GM18907 (cell line): ENCODE measurements at regions not wholly inside any gene's neighbourhood (a gene's known extent, or its start where the extent isn't known, plus 50 kb on each side); places are given as distances from the start of the nearest gene placed in this dataset.

Source experiments
- ATAC-seq: cut with Tn5 transposase; IDR thresholded peaks from one replicate; pipeline ENCODE4 v1.9.1; 2021; ENCODE audit warnings: mild to moderate bottlenecking, moderate library complexity; ENCODE audit not compliant: unreplicated experiment

DNA sequence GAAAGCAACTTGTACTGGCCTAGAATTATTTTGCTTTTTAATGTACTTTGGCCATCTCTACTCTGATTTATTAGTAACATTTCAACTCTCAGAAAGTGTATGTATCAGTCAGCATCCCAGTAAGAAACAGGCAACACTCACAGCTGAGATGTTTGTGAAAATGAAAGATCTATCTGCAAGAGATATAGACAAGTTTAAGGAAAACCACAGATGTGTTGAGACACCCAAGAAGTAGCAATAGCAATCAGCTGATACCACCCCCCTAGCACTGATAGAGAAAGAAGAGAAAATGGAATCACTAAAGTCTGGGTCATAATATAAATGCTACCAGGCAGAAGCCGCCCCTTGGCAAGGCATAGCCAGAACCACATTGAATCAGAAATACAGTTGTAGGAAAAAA lies 372.0 kb downstream of the ARAP2 start:
- no peak for ATAC-seq

DNA sequence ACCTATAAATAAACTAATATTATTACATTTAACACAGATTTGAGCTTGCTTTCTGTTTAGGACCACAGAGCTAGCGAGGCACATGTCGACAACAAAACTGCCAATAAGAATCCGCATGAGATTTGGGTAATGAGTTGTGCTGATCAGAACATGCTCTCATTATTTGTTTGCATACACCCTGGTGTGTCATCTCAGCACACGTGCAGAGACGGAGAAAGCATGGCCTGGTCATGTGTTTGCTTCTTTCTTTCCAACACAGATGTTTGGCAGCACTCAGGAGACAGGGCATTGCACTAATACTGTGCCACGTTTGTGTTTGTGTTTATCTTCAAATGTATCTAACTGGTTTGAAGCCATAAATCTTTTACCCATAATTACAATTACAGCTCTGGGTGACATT lies 364.8 kb downstream of the ARAP2 start:
- no peak for ATAC-seq

DNA sequence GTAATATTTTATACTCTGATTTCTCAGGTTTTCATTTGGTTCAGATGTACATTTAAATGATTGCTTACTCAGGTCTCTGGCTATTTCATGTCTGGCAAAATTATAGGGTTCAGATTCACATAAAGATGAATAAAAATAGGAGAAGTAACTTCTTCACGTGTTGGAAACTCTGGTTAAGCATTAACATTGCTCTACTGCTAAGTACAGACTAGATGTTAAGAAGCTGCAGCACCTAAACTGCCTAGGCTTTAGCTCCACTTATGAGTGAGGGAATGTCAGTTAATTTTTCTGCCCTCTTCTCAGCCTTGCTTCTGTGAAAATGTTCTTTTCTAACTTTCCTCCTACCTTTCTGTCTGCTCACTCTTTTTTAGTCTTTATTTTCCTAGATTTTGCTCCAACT lies 361.2 kb downstream of the ARAP2 start:
- peak; percentile 54 for ATAC-seq

- no peak for ATAC-seq
Measured at GRCh38 chr4:35884714-35885480, 359.4 kb downstream of the ARAP2 start.

DNA sequence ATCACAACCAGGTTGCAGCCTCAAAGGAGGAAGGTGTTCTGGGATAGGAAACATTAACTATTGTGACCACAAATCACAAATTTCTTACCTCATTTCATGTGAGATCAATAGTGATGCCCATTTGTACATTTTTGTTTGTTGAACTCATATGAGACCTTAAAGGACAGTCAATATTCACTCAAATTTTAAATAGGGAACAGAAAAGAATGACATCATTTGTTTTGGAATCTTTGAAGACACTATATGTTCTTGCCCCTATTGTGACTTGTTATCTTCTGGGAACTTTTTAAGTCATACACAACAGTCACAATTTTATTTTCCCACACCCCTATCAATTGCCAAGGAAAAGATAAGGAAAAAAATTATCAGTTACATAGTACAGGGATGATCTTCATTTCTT lies 346.5 kb downstream of the ARAP2 start:
- no peak for ATAC-seq

DNA sequence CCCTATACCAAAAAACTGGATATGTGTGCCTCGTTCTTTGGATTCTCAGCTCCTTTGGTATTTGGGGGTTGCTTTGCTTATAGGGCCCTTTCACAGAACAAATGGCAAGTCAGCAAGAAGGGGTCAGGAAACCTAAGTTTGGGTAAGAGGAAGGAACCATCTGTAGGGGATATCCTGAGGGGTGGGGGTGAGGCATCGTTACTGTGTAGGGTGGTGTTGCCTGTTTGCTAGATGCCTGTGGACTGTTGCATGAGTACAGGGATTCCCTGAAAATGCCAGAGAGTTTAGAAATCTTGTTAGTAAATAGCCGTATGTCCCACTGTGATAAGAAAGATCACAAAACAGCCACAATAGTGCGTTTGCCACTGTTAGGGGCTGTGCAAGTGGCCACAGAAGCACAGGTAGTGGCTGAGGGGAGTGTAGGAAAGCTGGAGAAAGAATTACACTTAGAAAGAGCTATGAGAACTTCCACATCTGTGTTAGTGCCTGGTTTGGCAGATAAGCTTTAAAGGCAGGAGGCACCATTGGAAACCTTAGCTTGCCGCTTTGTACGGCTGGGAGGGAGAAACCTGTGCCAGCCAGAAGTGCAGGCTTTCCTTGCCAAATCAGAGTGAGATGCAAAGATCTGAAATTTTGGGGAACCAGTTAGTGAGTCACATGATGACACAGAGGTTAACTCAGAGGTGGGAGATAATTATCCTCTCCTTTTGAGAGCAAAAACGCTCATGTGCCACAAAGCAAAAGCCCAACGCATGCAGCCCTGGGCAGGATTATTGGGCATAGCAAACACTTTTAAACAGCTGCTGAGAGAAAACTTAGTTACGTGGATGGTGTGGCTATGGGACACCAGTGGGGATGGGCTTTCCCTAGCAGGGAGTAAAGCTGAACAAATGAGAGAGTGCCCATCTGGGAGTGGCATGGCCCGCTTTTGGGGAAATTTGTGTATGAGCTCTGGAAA lies 343.7 kb downstream of the ARAP2 start:
- ATAC-seq, result no peak

GRCh38 chr4:35912174-35912573 lies 332.1 kb downstream of the ARAP2 start:
- ATAC-seq, result peak; percentile 96

DNA sequence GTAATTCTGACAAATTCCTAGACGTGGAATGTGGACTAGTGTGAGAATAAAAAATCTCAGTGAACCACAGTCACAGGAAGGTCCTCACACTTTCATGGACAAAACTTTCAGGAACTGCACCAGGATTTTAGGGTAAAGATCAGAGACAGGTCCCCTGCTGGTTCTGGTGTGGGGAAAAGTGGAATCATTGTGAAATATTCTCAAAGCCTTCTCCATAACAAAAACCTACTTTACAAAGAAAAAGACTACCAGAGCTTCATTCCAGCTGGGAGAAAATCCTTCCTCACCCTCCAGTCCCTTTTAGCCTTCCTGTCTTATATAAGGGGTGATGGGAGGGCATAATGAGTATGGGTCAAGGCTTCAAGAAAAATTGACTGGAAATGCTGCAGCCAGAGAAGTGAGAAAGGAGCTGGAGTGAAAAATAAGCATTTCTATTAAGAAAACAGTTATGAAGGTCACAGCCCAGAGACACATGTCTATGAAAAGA lies 325.8 kb downstream of the ARAP2 start:
- ATAC-seq, result no peak

DNA sequence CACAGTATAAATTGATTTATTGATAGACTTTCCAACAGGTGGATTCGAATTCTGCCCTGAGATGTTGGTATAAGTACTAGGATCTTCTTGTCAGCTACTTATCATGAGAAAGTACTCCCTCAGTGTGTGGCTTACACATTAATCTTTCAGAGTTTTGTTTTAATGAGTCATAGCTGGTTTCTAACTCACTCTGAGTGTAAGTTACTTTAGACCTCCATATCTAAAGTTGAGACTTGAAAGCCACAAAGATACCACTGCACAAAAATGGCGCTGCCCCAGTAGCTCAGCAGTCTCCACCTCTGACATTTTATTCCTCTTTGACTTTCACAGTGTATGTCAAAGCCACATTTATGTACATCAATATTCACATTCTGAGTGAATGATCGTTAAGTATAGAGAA lies 318.5 kb downstream of the ARAP2 start:
- ATAC-seq, result peak; percentile 95

DNA sequence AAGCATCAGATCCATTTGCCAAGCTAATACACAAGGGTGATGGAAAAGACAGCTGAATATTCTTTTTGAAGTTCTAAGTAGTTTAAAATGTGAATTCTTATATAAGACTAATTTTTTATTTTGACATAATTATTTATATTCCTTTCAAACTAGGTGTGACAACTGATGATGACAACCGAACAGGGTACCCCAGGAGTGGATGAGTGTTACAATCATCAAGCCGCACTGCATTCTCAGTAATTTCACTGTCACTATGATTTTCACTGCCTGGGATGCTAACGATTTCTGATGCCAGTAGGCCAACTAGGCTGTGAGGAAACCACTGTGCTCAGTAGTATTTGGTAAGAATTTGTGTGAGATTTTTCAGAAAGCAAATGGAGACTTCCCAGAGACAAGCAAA lies 317.5 kb downstream of the ARAP2 start:
- ATAC-seq, result no peak

DNA sequence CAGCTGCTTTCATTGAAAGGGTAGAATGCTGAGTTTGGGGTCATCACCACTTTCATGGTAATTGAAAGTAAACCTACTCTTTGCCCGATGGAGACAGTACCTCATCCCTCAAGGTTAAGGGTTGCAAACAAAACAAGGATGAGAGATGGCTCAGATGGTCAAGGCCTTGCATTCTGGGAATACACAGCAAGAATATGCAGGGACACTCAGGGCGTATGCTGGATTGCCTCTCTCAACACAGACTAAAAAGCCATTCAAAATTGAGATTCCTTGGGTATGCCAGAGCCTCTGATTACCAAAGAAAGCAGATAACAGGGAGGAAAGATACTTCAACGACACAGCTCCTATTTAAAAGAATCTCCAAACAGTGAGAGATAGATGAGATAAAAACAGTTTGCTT lies 310.4 kb downstream of the ARAP2 start:
- ATAC-seq, result no peak

- ATAC-seq, result no peak
Measured at GRCh38 chr4:35934320-35934981, 309.9 kb downstream of the ARAP2 start.

- ATAC-seq, result no peak
Measured at GRCh38 chr4:35938936-35939335, 305.4 kb downstream of the ARAP2 start.

DNA sequence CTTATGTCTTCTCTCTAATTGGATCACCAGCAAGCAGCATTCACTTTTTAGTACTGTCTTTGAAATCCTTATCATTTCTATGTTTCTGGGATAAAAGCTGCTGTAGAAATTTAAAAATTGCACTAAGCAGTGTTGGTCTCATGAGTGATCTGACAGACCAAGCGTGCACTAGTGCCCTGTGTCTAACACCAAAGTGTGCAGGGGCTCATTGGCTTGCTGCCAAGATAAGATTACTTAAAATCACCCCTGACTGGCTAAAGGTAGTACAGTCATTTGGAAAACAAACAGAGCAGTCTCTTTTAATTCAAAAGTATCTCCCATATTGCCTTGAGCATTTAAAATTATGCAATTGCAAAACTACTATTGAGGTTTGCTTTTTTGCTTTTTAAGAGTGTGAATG lies 304.6 kb downstream of the ARAP2 start:
- no peak for ATAC-seq

DNA sequence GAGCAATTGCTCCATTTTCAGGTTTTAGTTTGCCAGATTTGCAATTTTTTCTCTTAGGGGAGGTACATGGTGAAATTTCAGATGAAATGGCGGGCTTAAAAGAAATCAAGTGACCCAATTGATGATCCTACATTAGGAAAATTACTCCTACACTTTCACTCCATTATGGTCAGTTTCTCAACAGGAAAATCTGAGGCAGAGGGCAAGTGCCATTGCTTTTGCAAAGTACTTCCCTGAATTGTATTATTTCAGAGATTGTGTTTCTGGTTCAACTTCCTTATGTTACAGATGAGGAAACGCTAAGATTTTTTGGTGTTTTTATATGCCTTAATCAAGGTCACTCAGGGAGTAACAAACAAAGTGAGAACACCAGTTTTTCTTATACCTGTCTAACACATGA lies 302.2 kb downstream of the ARAP2 start:
- ATAC-seq, result no peak

- ATAC-seq, result no peak
Measured at GRCh38 chr4:35943606-35944005, 300.7 kb downstream of the ARAP2 start.

GRCh38 chr4:35948171-35948570 lies 296.1 kb downstream of the ARAP2 start:
- ATAC-seq, result no peak

DNA sequence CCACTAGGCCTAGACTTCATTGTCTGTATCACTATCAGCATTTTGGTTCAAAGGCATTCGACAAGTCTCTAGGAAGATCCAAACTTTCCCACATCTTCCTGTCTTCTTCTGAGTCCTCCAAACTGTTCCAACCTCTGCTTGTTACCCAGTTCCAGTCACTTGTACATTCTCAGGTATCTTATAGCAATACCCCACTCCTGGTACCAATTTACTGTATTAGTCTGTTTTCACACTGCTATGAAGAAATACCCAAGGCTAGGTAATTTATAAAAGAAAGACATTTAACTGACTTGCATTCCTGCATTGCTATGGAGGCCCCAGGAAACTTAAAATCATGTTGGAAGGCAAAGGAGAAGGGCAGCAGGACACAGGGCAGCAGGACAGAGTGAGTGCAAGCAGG lies 293.9 kb downstream of the ARAP2 start:
- no peak for ATAC-seq

- ATAC-seq, result no peak
Measured at GRCh38 chr4:35952751-35953150, 291.6 kb downstream of the ARAP2 start.

- ATAC-seq, result no peak
Measured at GRCh38 chr4:35963383-35963782, 280.9 kb downstream of the ARAP2 start.

- no peak for ATAC-seq
Measured at GRCh38 chr4:35963974-35964515, 280.3 kb downstream of the ARAP2 start.
